GM18505 (cell line): ENCODE measurements at regions not wholly inside any gene's neighbourhood (a gene's known extent, or its start where the extent isn't known, plus 50 kb on each side); places are given as distances from the start of the nearest gene placed in this dataset.
"Not testable (repeated sequence)": the region's sequence is repeated elsewhere in the genome, so short reads cannot be mapped to it uniquely, and the experiment has no call there.

Experiments used
- ATAC-seq: cut with Tn5 transposase; IDR thresholded peaks from one replicate; pipeline ENCODE4 v1.9.1; 2021; ENCODE audit not compliant: unreplicated experiment
- POLR2A ChIP-seq: IDR thresholded peaks from 4 replicates; pipeline ENCODE4 v1.6.1; 2011; ENCODE audit warnings: borderline replicate concordance; ENCODE audit not compliant: insufficient read depth, insufficient read length; ENCODE audit errors: extremely low read depth

DNA sequence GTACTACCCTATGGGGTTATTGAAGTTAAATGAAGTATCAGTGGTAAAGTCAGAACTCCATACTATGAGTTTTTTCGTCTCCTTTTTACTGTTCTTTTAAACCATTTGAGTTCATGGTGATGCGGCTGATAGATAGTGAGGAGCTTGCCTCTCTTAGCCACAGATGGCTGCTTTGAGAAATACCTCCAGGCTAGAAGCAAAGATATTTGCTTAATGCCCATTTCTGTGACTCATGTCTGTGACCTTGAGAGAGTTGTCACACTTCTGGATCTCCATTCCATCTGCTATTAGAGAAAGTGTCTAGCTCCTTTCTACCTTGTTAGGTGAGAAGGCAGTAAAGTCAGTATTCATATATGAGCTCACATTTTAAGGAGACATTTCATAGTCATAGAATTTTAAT lies 89.5 kb upstream of the PLXNA2 start:
- TF ChIP-seq POLR2A, result no peak

DNA sequence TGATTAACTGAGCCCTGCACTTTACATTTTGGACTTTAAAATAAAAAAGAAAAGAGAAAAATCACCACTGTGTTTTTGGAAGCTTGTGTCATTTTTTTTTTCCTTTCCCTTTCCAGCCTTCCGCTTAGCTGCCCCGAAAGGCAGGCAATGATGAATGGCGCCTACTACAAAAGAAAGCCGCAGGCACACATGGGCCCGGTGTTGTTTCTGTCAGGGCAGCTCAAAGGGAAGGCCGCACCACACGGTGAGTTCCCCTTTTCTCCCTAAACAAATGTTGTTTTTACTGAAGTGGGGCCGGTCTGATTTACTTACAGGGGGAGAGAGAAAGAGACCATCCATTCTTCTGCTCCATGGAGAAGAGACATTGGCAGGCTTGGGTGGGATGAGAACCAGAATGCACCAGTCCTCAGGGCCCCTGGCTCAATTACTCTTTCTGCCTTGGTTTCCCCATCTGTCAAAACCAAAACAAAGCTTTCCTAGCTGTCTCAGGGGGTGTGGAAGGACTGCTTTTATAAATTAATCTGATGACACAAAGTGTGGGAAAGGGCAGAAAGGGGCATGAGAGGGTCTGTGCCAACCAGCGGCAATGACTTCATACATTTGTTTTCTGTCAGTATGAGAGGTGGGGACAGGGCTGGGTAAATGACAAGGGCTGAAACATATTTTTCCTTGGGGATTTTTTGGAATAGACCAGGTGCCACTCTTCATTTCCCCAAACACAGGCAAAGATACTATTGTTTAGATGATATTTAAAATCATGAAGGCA lies 91.4 kb upstream of the PLXNA2 start:
- TF ChIP-seq POLR2A, result no peak
- ATAC-seq, result no peak

More for the DNA sequence above, 89.5 kb upstream of the PLXNA2 start:
- no peak for ATAC-seq

DNA sequence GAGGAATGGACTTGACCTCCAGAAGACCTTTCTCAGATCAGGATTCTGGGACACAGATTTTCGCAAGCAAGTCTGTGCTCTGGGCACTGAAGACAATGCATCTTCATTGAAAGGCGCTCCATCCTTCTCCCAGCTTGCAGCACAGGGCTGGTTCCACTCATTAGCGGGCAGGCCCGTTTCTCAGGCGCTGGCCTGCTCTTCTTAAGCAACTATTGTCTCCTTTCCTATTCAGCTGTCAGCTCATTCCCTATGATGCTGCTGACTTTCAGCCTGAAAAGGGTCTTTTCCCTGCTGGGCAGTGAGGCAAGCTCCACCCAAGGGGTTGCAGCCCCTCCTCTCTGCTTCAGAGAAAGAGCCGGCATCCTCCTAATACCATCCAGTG lies 91.9 kb upstream of the PLXNA2 start:
- no peak for TF ChIP-seq POLR2A
- no peak for ATAC-seq

DNA sequence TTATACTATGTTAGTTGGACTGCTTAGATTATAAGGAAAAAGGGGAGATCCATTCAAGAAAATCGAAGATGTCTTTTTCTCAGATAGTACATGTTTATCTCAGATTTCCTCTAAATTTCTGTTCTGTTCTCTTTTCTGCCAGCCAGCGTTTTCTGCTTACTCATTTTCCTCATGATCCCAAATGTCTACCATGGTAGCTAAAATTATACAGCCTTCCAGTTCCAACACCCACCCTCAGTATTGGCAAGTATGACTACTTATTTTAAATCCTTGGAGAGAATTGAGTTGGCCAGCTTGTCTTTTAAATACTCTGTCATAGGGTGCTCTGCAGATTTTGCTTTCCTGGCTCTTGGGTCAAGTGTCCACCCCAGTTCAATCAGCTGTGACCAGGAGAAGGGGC lies 95.7 kb upstream of the PLXNA2 start:
- ATAC-seq, result no peak
- no peak for TF ChIP-seq POLR2A

DNA sequence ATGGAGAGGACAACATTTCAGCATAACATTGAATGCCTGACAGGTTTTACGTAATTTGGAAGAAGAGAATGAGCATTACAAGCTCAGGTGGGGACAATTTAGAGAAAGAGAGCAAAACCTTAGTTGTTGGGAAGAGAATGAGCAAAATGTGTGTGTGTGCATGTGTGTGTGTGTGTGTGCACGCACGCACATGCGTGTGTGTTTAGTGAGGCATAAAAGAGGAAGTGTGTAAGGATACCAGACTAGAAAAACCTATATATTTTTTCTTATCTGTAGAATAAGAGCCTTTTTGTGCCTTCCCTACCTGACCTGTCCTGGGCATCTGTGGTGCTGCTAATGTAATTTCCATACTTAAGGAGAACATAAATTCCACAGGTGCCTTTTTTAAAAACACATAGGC lies 99.0 kb upstream of the PLXNA2 start:
- no peak for ATAC-seq
- TF ChIP-seq POLR2A, result no peak

DNA sequence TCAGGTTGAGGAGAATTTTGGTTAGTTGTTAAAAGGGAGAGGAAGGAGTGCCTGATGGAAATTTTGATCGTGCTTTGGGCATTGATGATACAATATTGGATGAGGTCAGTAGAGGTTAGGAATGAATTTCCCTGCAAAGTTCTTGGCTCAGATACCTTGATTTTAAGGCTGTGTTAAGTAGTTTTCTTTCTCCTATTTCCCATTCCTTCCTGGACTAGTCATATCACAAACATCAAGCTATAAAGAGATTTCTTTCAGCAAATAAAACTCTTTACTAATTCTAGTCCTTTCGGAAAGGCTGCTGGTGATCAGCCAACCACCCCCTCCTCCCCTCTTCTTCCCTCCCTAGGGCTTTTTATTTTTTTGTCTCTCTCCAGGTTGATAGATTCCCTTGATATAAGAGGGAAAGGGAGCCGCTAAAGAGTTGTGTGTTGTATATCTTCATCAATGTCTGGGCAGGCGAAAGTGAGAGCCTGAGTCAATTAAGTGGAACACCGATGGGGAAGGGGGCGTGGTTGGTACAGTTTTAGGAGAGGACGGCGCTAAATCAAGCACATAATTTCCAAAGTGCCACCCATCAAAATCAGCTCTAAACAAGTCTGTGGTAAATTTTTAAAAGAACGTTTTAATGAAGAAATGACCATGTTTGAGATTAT lies 100.1 kb upstream of the PLXNA2 start:
- ATAC-seq, result no peak
- no peak for TF ChIP-seq POLR2A

GRCh38 chr1:208347191-208347590 lies 103.0 kb upstream of the PLXNA2 start:
- TF ChIP-seq POLR2A, result no peak
- no peak for ATAC-seq

GRCh38 chr1:208349694-208350330 lies 105.6 kb upstream of the PLXNA2 start:
- no peak for TF ChIP-seq POLR2A

GRCh38 chr1:208350815-208351214 lies 106.6 kb upstream of the PLXNA2 start:
- ATAC-seq, result no peak
- TF ChIP-seq POLR2A, result no peak

More at GRCh38 chr1:208349694-208350330, 105.6 kb upstream of the PLXNA2 start:
- ATAC-seq, result no peak

- no peak for TF ChIP-seq POLR2A
- ATAC-seq, result no peak
These were observed 107.7 kb upstream of the PLXNA2 start for GRCh38 chr1:208351838-208352237.

GRCh38 chr1:208353797-208354196 lies 109.6 kb upstream of the PLXNA2 start:
- not testable (repeated sequence) for ATAC-seq

GRCh38 chr1:208357644-208358507 lies 113.7 kb upstream of the PLXNA2 start:
- TF ChIP-seq POLR2A, result no peak

DNA sequence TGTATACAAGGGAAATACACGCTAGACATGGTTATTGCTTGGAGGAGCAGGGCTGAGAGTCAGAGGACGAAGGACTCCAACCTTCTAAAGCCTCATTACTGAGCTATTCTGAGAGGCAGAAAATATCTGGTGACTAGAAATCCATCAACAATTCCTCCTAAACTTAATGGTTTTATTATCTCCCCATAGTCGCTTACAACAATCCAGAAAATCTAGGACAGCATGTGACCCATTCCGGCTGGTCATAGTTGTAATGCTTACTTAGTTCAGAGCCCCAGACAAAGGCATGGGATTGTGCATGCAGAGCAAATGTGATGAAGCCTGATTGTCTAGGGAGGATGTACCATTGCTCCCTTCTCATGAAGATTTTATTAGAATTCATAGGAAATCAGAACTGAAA lies 114.5 kb upstream of the PLXNA2 start:
- no peak for ATAC-seq
- no peak for TF ChIP-seq POLR2A

More at GRCh38 chr1:208357644-208358507, 113.7 kb upstream of the PLXNA2 start:
- ATAC-seq, result no peak
